Activated B cell treated with CpG ODN at 0.5 μM for 24 hours (primary cell): ENCODE measurements at regions not wholly inside any gene's neighbourhood (a gene's known extent, or its start where the extent isn't known, plus 50 kb on each side); places are given as distances from the start of the nearest gene placed in this dataset.

Experiments used
- ATAC-seq: fragments of 200-7000 bp; cut with Tn5 transposase; one replicate; pipeline ENCODE4 v1.10.0; 2021; ENCODE audit warnings: low read depth, mild to moderate bottlenecking, moderate library complexity
- CTCF ChIA-PET: fragments of 350-600 bp; sonication (Branson Sonifier 250); formaldehyde crosslinking; loops from one replicate; lab custom pipeline; 2021; ENCODE audit warnings: antibody characterized with exemption; lab: Charles Lee
- POLR2A ChIA-PET: fragments of 350-600 bp; sonication (Branson Sonifier 250); formaldehyde crosslinking; loops from one replicate; lab custom pipeline; 2021; ENCODE audit warnings: antibody characterized with exemption; lab: Charles Lee
- DNase-seq: peaks from one replicate; pipeline ENCODE4 v3.0.0; 2022
- H3K27ac Mint-ChIP-seq: one replicate; pipeline ENCODE4 v1.8.0; 2020; ENCODE audit warnings: mixed read lengths
- H3K27me3 Mint-ChIP-seq: one replicate; pipeline ENCODE4 v1.8.0; 2021; ENCODE audit warnings: mixed read lengths
- H3K36me3 Mint-ChIP-seq: one replicate; pipeline ENCODE4 v1.8.0; 2021; ENCODE audit warnings: low read depth, mixed read lengths
- H3K4me1 Mint-ChIP-seq: one replicate; pipeline ENCODE4 v1.8.0; 2021; ENCODE audit warnings: mixed read lengths
- H3K4me3 Mint-ChIP-seq: one replicate; pipeline ENCODE4 v1.8.0; 2020; ENCODE audit warnings: mild to moderate bottlenecking, mixed read lengths
- H3K9me3 Mint-ChIP-seq: one replicate; pipeline ENCODE4 v1.8.0; 2020; ENCODE audit warnings: mixed read lengths
- CTCF ChIP-seq: fragments of 200-600 bp; IDR thresholded peaks from one replicate; pipeline ENCODE4 v1.8.0; 2022; ENCODE audit warnings: antibody characterized with exemption, mild to moderate bottlenecking
- intact Hi-C: fragments of 100-400 bp; cut with micrococcal nuclease; formaldehyde crosslinking; loops from one replicate; pipeline ENCODE4 v1.15.1; 2024

- intact Hi-C loops, result no loop called here
- no peak overlapping the region for H3K4me3 Mint-ChIP-seq
- no peaks in the 10 kb centered on the region for H3K9me3 Mint-ChIP-seq
- no peak for TF ChIP-seq CTCF
- ChIA-PET POLR2A (no interaction called here), CTCF (no interaction called here)
- peaks cover 2% of the 10 kb centered on the region for H3K4me1 Mint-ChIP-seq
- H3K27ac Mint-ChIP-seq, result no peak overlapping the region
- H3K36me3 Mint-ChIP-seq, result no peaks in the 10 kb centered on the region
- DNase-seq, result no peak
- ATAC-seq, result no peak
- H3K27me3 Mint-ChIP-seq, result no peaks in the 10 kb centered on the region
Observed at GRCh38 chr4:164613256-164613655, 140.7 kb upstream of the SMIM31 start.

GRCh38 chr4:164613792-164614191, 140.1 kb upstream of the SMIM31 start:
- no peak for DNase-seq
- Mint-ChIP-seq H3K36me3 (no peaks in the 10 kb centered on the region), H3K4me3 (no peak overlapping the region), H3K27me3 (no peaks in the 10 kb centered on the region), H3K9me3 (no peaks in the 10 kb centered on the region), H3K4me1 (peaks cover 2% of the 10 kb centered on the region), H3K27ac (no peak overlapping the region)
- no peak for TF ChIP-seq CTCF
- POLR2A ChIA-PET, result no interaction called here
- CTCF ChIA-PET, result no interaction called here
- intact Hi-C loops, result no loop called here
- no peak for ATAC-seq

GRCh38 chr4:164614329-164614728, 139.6 kb upstream of the SMIM31 start:
- intact Hi-C loops, result no loop called here
- no peak for TF ChIP-seq CTCF
- Mint-ChIP-seq H3K27me3 (no peaks in the 10 kb centered on the region), H3K4me1 (peaks cover 2% of the 10 kb centered on the region), H3K36me3 (no peaks in the 10 kb centered on the region), H3K9me3 (no peaks in the 10 kb centered on the region), H3K27ac (no peak overlapping the region), H3K4me3 (no peak overlapping the region)
- DNase-seq, result no peak
- no peak for ATAC-seq
- ChIA-PET POLR2A (no interaction called here), CTCF (no interaction called here)

GRCh38 chr4:164614999-164615398, 138.9 kb upstream of the SMIM31 start:
- CTCF ChIA-PET, result no interaction called here
- no peak for DNase-seq
- POLR2A ChIA-PET, result no interaction called here
- no peaks in the 10 kb centered on the region for H3K27me3 Mint-ChIP-seq
- H3K4me1 Mint-ChIP-seq, result peaks cover 2% of the 10 kb centered on the region
- ATAC-seq, result no peak
- no peak for TF ChIP-seq CTCF
- intact Hi-C loops, result no loop called here
- no peaks in the 10 kb centered on the region for H3K36me3 Mint-ChIP-seq
- no peak overlapping the region for H3K27ac Mint-ChIP-seq
- no peaks in the 10 kb centered on the region for H3K9me3 Mint-ChIP-seq
- no peak overlapping the region for H3K4me3 Mint-ChIP-seq

- H3K9me3 Mint-ChIP-seq, result no peaks in the 10 kb centered on the region
- intact Hi-C loops, result no loop called here
- ATAC-seq (no peak), DNase-seq (no peak)
- H3K4me3 Mint-ChIP-seq, result no peak overlapping the region
- no peak overlapping the region for H3K27ac Mint-ChIP-seq
- H3K4me1 Mint-ChIP-seq, result peaks cover 2% of the 10 kb centered on the region
- CTCF ChIA-PET, result no interaction called here
- no peak for TF ChIP-seq CTCF
- no peaks in the 10 kb centered on the region for H3K36me3 Mint-ChIP-seq
- no peaks in the 10 kb centered on the region for H3K27me3 Mint-ChIP-seq
- POLR2A ChIA-PET, result no interaction called here
Observed at GRCh38 chr4:164615964-164616363, 138.0 kb upstream of the SMIM31 start.
